ENCODE measurements at regions not wholly inside any gene's neighbourhood (a gene's known extent, or its start where the extent isn't known, plus 50 kb on each side); places are given as distances from the start of the nearest gene placed in this dataset.

GRCh38 chr1:115436596-115436995 lies 98.5 kb upstream of the NGF start:
- POLR2A ChIA-PET = no interaction called here
- peaks cover 10% of the 10 kb centered on the region for H3K4me1 ChIP-seq (ENCODE audit: control insufficient read depth, insufficient read depth, low read length)
- TF ChIP-seq ZNF426 (tag by site-specific recombination; IDR thresholded peaks at IDR 0.05) (no peak), GLIS1 (tag by site-specific recombination; IDR thresholded peaks at IDR 0.05) (peak; percentile 48), ZBTB20 (tag by site-specific recombination; IDR thresholded peaks at IDR 0.05) (0 out of 2 replicates have a peak, but pooled peaks have one; percentile 18), ZNF677 (tag by site-specific recombination; IDR thresholded peaks at IDR 0.05) (no peak)
- CTCF ChIA-PET = interaction anchor here (0.7 kb wide), 1 partner anchor 33 kb away, joined by 3 read pairs; no protein-coding TSS in a partner anchor
- no peak overlapping the region for H3K27ac ChIP-seq (ENCODE audit: extremely low read depth, low read depth, low read length)
- H3K4me3 ChIP-seq (ENCODE audit: low read depth, low read length) = no peak overlapping the region
- H3K9me3 ChIP-seq (ENCODE audit: control insufficient read depth, insufficient read depth, low read depth, low read length) = no peaks in the 10 kb centered on the region
- no peaks in the 10 kb centered on the region for H3K36me3 ChIP-seq (ENCODE audit: control insufficient read depth in 2 of 2, insufficient read depth in 1 of 2, low read length in 2 of 2)

GRCh38 chr1:115433483-115433882 lies 95.4 kb upstream of the NGF start:
- H3K27ac ChIP-seq (ENCODE audit: extremely low read depth, low read depth, low read length) = no peak overlapping the region
- ChIA-PET POLR2A (no interaction called here), CTCF (no interaction called here)
- H3K4me1 ChIP-seq (ENCODE audit: control insufficient read depth, insufficient read depth, low read length) = peaks cover 10% of the 10 kb centered on the region
- H3K36me3 ChIP-seq (ENCODE audit: control insufficient read depth in 2 of 2, insufficient read depth in 1 of 2, low read length in 2 of 2) = no peaks in the 10 kb centered on the region
- no peak overlapping the region for H3K4me3 ChIP-seq (ENCODE audit: low read depth, low read length)
- TF ChIP-seq, protein P1, sequence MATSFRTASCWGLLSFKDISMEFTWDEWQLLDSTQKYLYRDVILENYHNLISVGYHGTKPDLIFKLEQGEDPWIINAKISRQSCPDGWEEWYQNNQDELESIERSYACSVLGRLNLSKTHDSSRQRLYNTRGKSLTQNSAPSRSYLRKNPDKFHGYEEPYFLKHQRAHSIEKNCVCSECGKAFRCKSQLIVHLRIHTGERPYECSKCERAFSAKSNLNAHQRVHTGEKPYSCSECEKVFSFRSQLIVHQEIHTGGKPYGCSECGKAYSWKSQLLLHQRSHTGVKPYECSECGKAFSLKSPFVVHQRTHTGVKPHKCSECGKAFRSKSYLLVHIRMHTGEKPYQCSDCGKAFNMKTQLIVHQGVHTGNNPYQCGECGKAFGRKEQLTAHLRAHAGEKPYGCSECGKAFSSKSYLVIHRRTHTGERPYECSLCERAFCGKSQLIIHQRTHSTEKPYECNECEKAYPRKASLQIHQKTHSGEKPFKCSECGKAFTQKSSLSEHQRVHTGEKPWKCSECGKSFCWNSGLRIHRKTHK (tag by site-specific recombination; IDR thresholded peaks at IDR 0.05) = no peak
- H3K9me3 ChIP-seq (ENCODE audit: control insufficient read depth, insufficient read depth, low read depth, low read length) = no peaks in the 10 kb centered on the region

GRCh38 chr1:115432061-115432460 lies 94.0 kb upstream of the NGF start:
- H3K9me3 ChIP-seq (ENCODE audit: control insufficient read depth, insufficient read depth, low read depth, low read length) = no peaks in the 10 kb centered on the region
- TF ChIP-seq ZNF16 (tag by site-specific recombination; IDR thresholded peaks at IDR 0.05; ENCODE audit: low read depth) (no peak), ZNF202 (tag by site-specific recombination; IDR thresholded peaks at IDR 0.05; ENCODE audit: borderline replicate concordance) (no peak), ZNF223 (tag by site-specific recombination; IDR thresholded peaks at IDR 0.05) (no peak), ZNF211 (tag by site-specific recombination; IDR thresholded peaks at IDR 0.05; ENCODE audit: low read depth) (no peak), IKZF3 (tag by site-specific recombination; IDR thresholded peaks at IDR 0.05) (no peak), ZNF280D (tag by site-specific recombination; IDR thresholded peaks at IDR 0.05) (no peak), ZFHX2 (tag by site-specific recombination; conservative IDR thresholded peaks at IDR 0.05) (no peak), HOXA7 (CRISPR knock-in tag; IDR thresholded peaks at IDR 0.05; ENCODE audit: borderline replicate concordance) (no peak), ZNF114 (tag by site-specific recombination; IDR thresholded peaks at IDR 0.05) (no peak), ZNF677 (tag by site-specific recombination; IDR thresholded peaks at IDR 0.05) (no peak), ZNF548 (tag by site-specific recombination; IDR thresholded peaks at IDR 0.05) (no peak)
- TF ChIP-seq, protein P2, sequence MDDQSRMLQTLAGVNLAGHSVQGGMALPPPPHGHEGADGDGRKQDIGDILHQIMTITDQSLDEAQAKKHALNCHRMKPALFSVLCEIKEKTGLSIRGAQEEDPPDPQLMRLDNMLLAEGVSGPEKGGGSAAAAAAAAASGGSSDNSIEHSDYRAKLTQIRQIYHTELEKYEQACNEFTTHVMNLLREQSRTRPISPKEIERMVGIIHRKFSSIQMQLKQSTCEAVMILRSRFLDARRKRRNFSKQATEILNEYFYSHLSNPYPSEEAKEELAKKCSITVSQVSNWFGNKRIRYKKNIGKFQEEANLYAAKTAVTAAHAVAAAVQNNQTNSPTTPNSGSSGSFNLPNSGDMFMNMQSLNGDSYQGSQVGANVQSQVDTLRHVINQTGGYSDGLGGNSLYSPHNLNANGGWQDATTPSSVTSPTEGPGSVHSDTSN (CRISPR knock-in tag; IDR thresholded peaks at IDR 0.05) = no peak
- TF ChIP-seq, protein P3, sequence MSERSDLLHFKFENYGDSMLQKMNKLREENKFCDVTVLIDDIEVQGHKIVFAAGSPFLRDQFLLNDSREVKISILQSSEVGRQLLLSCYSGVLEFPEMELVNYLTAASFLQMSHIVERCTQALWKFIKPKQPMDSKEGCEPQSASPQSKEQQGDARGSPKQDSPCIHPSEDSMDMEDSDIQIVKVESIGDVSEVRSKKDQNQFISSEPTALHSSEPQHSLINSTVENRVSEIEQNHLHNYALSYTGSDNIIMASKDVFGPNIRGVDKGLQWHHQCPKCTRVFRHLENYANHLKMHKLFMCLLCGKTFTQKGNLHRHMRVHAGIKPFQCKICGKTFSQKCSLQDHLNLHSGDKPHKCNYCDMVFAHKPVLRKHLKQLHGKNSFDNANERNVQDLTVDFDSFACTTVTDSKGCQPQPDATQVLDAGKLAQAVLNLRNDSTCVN (tag by site-specific recombination; optimal IDR thresholded peaks at IDR 0.05) = no peak
- H3K27ac ChIP-seq (ENCODE audit: extremely low read depth, low read depth, low read length) = no peak overlapping the region
- POLR2A ChIA-PET = no interaction called here
- peaks cover 4% of the 10 kb centered on the region for H3K4me1 ChIP-seq (ENCODE audit: control insufficient read depth, insufficient read depth, low read length)
- CTCF ChIA-PET = no interaction called here
- H3K36me3 ChIP-seq (ENCODE audit: control insufficient read depth in 2 of 2, insufficient read depth in 1 of 2, low read length in 2 of 2) = no peaks in the 10 kb centered on the region
- no peak overlapping the region for H3K4me3 ChIP-seq (ENCODE audit: low read depth, low read length)
